HEK293T (cell line): ENCODE measurements at regions not wholly inside any gene's neighbourhood (a gene's known extent, or its start where the extent isn't known, plus 50 kb on each side); places are given as distances from the start of the nearest gene placed in this dataset.

Source experiments
- CTCF ChIA-PET: fragments of 350-600 bp; formaldehyde crosslinking; extraction: SDS; loops from one replicate; lab custom pipeline; 2021; ENCODE audit warnings: antibody characterized with exemption, inconsistent platforms; lab: Yijun Ruan, JAX
- POLR2A ChIA-PET: fragments of 350-600 bp; formaldehyde crosslinking; extraction: SDS; loops from one replicate; lab custom pipeline; 2020; ENCODE audit warnings: antibody characterized with exemption, inconsistent platforms; lab: Yijun Ruan, JAX
- DNase-seq: peaks from one replicate; pipeline ENCODE4 v3.0.0; 2012; ENCODE audit warnings: mixed read lengths; ENCODE audit errors: extremely low spot score
- ARNT ChIP-seq: fragments of 450-650 bp; IDR thresholded peaks from 2 replicates; pipeline ENCODE4 v1.6.1; 2017; ENCODE audit warnings: mild to moderate bottlenecking
- BHLHE40 ChIP-seq: fragments of 450-650 bp; IDR thresholded peaks from 2 replicates; pipeline ENCODE4 v1.6.1; 2016; ENCODE audit warnings: mild to moderate bottlenecking, moderate library complexity, borderline replicate concordance
- CTBP1 ChIP-seq: fragments of 450-650 bp; IDR thresholded peaks from 2 replicates; pipeline ENCODE4 v1.6.1; 2016; ENCODE audit warnings: borderline replicate concordance
- ELF4 ChIP-seq: fragments of 450-650 bp; IDR thresholded peaks from 2 replicates; pipeline ENCODE4 v1.6.1; 2017; ENCODE audit warnings: antibody characterized with exemption
- FOXA1 ChIP-seq: fragments of 450-650 bp; IDR thresholded peaks from 2 replicates; pipeline ENCODE4 v1.6.1; 2016; ENCODE audit warnings: mild to moderate bottlenecking
- FOXK2 ChIP-seq: fragments of 450-650 bp; IDR thresholded peaks from 2 replicates; pipeline ENCODE4 v1.6.1; 2016; ENCODE audit warnings: mild to moderate bottlenecking
- FOXM1 ChIP-seq: fragments of 450-650 bp; IDR thresholded peaks from 2 replicates; pipeline ENCODE4 v1.6.1; 2017; ENCODE audit warnings: mild to moderate bottlenecking, borderline replicate concordance
- HDGF ChIP-seq: fragments of 450-650 bp; IDR thresholded peaks from 2 replicates; pipeline ENCODE4 v1.6.1; 2017; ENCODE audit warnings: antibody characterized with exemption, borderline replicate concordance
- L3MBTL2 ChIP-seq: fragments of 450-650 bp; conservative IDR thresholded peaks from 2 replicates; pipeline ENCODE4 v1.6.1; 2016; ENCODE audit warnings: mild to moderate bottlenecking
- LEF1 ChIP-seq: fragments of 450-650 bp; IDR thresholded peaks from 2 replicates; pipeline ENCODE4 v1.6.1; 2017; ENCODE audit warnings: mild to moderate bottlenecking, borderline replicate concordance
- NFRKB ChIP-seq: fragments of 450-650 bp; IDR thresholded peaks from 2 replicates; pipeline ENCODE4 v1.6.1; 2016; ENCODE audit warnings: mild to moderate bottlenecking, moderate library complexity
- SP1 ChIP-seq: fragments of 450-650 bp; IDR thresholded peaks from 2 replicates; pipeline ENCODE4 v1.6.1; 2017
- SUZ12 ChIP-seq: fragments of 450-650 bp; IDR thresholded peaks from 2 replicates; pipeline ENCODE4 v1.6.1; 2016; ENCODE audit warnings: mild to moderate bottlenecking
- TARDBP ChIP-seq: fragments of 450-650 bp; IDR thresholded peaks from 2 replicates; pipeline ENCODE4 v1.6.1; 2016
- ZNF384 ChIP-seq: fragments of 450-650 bp; IDR thresholded peaks from 2 replicates; pipeline ENCODE4 v1.6.1; 2016
- TF ChIP-seq, protein P1 (sequence below): fragments of 450-650 bp; IDR thresholded peaks from 2 replicates; pipeline ENCODE4 v1.6.1; 2016

DNA sequence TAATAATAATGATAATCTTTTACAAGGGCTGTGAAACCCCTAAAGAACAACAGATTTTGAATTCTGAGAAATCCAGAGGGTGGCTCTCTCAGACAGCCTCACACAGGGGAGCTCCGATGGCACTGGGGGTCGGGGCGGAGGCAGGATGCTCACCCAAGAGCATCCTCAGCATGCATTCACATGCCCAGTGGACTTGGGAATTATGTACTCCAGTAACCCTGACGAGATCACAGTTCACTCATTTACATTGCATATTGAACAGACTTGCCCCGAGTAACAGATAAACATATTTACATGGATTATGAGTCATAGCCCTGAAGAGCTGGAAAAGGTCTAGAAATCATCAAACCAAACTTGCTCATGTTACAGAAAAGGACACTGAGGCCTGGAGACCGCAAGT, 482.7 kb upstream of the JARID2 start:
- TF ChIP-seq TARDBP: no peak
- no peak for DNase-seq
- POLR2A ChIA-PET: no interaction called here
- CTCF ChIA-PET: no interaction called here

DNA sequence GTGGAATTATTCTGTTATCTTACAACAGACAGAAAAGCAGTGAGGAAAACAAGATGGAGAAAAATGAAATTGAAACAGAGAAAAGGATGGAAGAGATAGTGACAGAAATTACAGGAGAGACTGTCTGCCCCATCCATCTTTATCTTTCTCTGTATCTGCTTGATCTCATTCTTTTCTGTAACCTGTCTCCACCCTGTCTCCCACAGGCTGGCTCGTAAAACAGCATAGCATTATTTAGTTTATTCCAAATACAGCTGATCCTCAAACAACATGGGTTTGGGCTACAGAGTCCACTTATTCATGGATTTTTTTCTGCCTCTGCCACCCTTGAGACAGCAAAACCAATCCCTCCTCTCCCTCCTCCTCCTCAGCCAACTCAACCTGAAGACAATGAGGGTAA, 482.3 kb upstream of the JARID2 start:
- POLR2A ChIA-PET: no interaction called here
- no peak for TF ChIP-seq ELF4
- TF ChIP-seq FOXA1: no peak
- TF ChIP-seq FOXM1: no peak
- TF ChIP-seq, protein P1, sequence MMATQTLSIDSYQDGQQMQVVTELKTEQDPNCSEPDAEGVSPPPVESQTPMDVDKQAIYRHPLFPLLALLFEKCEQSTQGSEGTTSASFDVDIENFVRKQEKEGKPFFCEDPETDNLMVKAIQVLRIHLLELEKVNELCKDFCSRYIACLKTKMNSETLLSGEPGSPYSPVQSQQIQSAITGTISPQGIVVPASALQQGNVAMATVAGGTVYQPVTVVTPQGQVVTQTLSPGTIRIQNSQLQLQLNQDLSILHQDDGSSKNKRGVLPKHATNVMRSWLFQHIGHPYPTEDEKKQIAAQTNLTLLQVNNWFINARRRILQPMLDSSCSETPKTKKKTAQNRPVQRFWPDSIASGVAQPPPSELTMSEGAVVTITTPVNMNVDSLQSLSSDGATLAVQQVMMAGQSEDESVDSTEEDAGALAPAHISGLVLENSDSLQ: no peak
- no peak for TF ChIP-seq BHLHE40
- no peak for TF ChIP-seq LEF1
- no peak for TF ChIP-seq HDGF
- TF ChIP-seq FOXK2: no peak
- no peak for TF ChIP-seq L3MBTL2
- no peak for TF ChIP-seq ZNF384
- no peak for TF ChIP-seq SP1
- TF ChIP-seq SUZ12: no peak
- no peak for TF ChIP-seq CTBP1
- no peak for TF ChIP-seq TARDBP
- TF ChIP-seq NFRKB: no peak
- no peak for TF ChIP-seq ARNT
- no peak for DNase-seq
- CTCF ChIA-PET: no interaction called here

DNA sequence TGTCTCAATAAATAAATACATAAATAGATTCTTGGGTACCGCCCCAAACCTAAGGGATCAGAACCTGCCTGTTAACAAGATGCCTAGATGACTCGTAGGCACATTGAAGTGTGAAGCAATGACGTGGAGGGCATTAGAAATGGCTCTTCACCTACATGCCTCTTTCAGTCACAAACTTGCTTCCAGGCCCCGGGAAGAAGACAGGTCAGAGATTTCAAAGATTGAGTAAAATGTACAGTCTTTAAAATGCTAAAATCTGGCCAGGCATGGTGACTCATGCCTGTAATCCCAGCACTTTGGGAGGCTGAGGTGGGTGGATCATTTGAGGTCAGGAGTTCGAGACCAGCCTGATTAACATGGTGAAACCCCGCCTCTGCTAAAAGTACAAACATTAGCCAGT, 480.8 kb upstream of the JARID2 start:
- DNase-seq: no peak
- CTCF ChIA-PET: no interaction called here
- no peak for TF ChIP-seq SP1
- no peak for TF ChIP-seq CTBP1
- POLR2A ChIA-PET: no interaction called here

GRCh38 chr6:14765721-14766390, 480.0 kb upstream of the JARID2 start:
- POLR2A ChIA-PET: no interaction called here
- no peak for TF ChIP-seq NFRKB
- TF ChIP-seq TARDBP: no peak
- no peak for TF ChIP-seq FOXK2
- TF ChIP-seq FOXM1: no peak
- no peak for TF ChIP-seq SUZ12
- TF ChIP-seq, protein P1: no peak
- no peak for TF ChIP-seq BHLHE40
- no peak for TF ChIP-seq LEF1
- no peak for TF ChIP-seq HDGF
- no peak for TF ChIP-seq SP1
- no peak for TF ChIP-seq ZNF384
- TF ChIP-seq L3MBTL2: no peak
- no peak for TF ChIP-seq ARNT
- no peak for TF ChIP-seq ELF4
- TF ChIP-seq FOXA1: no peak
- no peak for TF ChIP-seq CTBP1
- no peak for DNase-seq
- CTCF ChIA-PET: interaction anchor here (0.7 kb wide), 1 partner anchor 261 kb away, joined by 3 read pairs; no protein-coding TSS in a partner anchor

- ChIA-PET CTCF (no interaction called here), POLR2A (no interaction called here)
- TF ChIP-seq LEF1 (no peak), TARDBP (no peak), NFRKB (no peak), BHLHE40 (no peak), FOXK2 (no peak), ZNF384 (no peak), CTBP1 (no peak), ARNT (no peak), SUZ12 (no peak), HDGF (no peak), FOXM1 (no peak), FOXA1 (no peak), SP1 (no peak), ELF4 (no peak), L3MBTL2 (no peak)
- TF ChIP-seq, protein P1: no peak
- DNase-seq: no peak
These were observed 479.4 kb upstream of the JARID2 start for GRCh38 chr6:14766391-14766994.

- DNase-seq: no peak
- TF ChIP-seq SP1 (no peak), LEF1 (no peak), L3MBTL2 (no peak), SUZ12 (no peak), FOXA1 (no peak), ZNF384 (no peak), ARNT (no peak), NFRKB (no peak), FOXK2 (no peak), TARDBP (no peak), CTBP1 (no peak), FOXM1 (no peak), HDGF (no peak), ELF4 (no peak), BHLHE40 (no peak)
- TF ChIP-seq, protein P1: no peak
- POLR2A ChIA-PET: no interaction called here
- CTCF ChIA-PET: no interaction called here
These were observed 478.6 kb upstream of the JARID2 start for GRCh38 chr6:14767226-14767625.
